Fibroblast of the aortic adventitia (primary cell): ENCODE measurements at regions not wholly inside any gene's neighbourhood (a gene's known extent, or its start where the extent isn't known, plus 50 kb on each side); places are given as distances from the start of the nearest gene placed in this dataset.
"Not testable (repeated sequence)": the region's sequence is repeated elsewhere in the genome, so short reads cannot be mapped to it uniquely, and the experiment has no call there.

Source experiments
- DNase-seq: peaks from one replicate; pipeline ENCODE4 v3.0.0-alpha.2; 2010; ENCODE audit warnings: low read depth
- H3K4me3 ChIP-seq: 2 replicates; pipeline ENCODE4 v1.5.1; 2011; ENCODE audit warnings: low read depth, mild to moderate bottlenecking, control low read depth, low read length, moderate library complexity
- CTCF ChIP-seq: IDR thresholded peaks from 2 replicates; pipeline ENCODE4 v1.5.1; 2011; ENCODE audit warnings: mild to moderate bottlenecking, low read length, control low read depth, inconsistent platforms; ENCODE audit not compliant: insufficient read depth

DNA sequence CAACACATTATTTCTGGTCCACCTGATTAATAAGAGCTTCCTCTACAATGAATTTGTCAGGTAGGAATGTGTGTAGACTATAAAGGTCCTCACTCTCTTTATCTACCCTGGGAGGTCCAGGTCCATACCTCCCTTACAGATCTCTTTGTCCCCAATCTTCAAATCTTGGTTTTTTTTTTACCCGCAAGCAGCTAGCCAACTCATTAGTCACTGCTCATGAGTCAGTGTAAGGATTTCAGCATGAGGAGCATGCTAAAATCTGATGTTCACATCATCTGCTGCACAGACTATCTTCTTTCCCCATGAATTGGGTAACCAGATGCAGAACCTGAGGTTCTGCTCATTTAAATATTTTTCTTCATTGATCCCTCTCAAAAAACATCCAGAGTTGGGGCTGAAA, 397.0 kb upstream of the ISX start:
- TF ChIP-seq CTCF = no peak
- no peak for DNase-seq
- no peak overlapping the region for H3K4me3 ChIP-seq

- DNase-seq, H3K4me3 ChIP-seq: not testable (repeated sequence)
Observed at GRCh38 chr22:34683031-34683430, 382.9 kb upstream of the ISX start.

- not testable (repeated sequence) for H3K4me3 ChIP-seq, DNase-seq
Observed at GRCh38 chr22:34684278-34684677, 381.7 kb upstream of the ISX start.

GRCh38 chr22:34687116-34687515, 378.8 kb upstream of the ISX start:
- DNase-seq = no peak
- no peak for TF ChIP-seq CTCF
- H3K4me3 ChIP-seq = no peak overlapping the region

DNA sequence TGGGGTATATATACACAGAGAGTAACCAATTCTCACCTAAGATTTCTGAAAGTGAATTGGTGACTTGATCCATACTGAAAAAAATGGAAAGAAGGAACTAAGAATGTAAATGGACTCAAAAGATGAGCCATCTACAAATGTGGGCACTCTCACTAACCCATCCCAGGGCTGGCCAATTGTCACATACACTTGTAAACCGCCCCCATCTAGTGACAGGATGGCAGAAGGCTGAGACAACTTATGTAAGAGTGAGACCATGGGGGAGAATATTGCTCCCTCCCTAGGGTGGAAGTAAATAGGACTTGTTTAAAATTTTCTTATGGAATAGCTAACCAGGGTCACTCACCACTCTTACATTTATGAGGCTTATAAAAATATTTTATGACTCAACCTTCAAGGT, 377.1 kb upstream of the ISX start:
- H3K4me3 ChIP-seq = no peak overlapping the region
- no peak for TF ChIP-seq CTCF
- DNase-seq = no peak

GRCh38 chr22:34696557-34696956, 369.4 kb upstream of the ISX start:
- DNase-seq = no peak

GRCh38 chr22:34702279-34702678, 363.7 kb upstream of the ISX start:
- DNase-seq = no peak
- no peak overlapping the region for H3K4me3 ChIP-seq
- TF ChIP-seq CTCF = no peak

More at GRCh38 chr22:34696557-34696956, 369.4 kb upstream of the ISX start:
- TF ChIP-seq CTCF = no peak
- no peak overlapping the region for H3K4me3 ChIP-seq

- TF ChIP-seq CTCF = no peak
- DNase-seq = no peak
- no peak overlapping the region for H3K4me3 ChIP-seq
Observed at GRCh38 chr22:34709641-34710040, 356.3 kb upstream of the ISX start.
